ENCODE measurements at regions not wholly inside any gene's neighbourhood (a gene's known extent, or its start where the extent isn't known, plus 50 kb on each side); places are given as distances from the start of the nearest gene placed in this dataset.

- TF ChIP-seq IRF3 (IDR thresholded peaks at IDR 0.05) (no peak), HCFC1 (IDR thresholded peaks at IDR 0.05; ENCODE audit: low read length) (no peak), POLR2A (IDR thresholded peaks at IDR 0.05; ENCODE audit: low read depth, low read length) (no peak), KLF5 (IDR thresholded peaks at IDR 0.05; ENCODE audit: partially characterized antibody) (no peak)
- TF ChIP-seq, protein P1, sequence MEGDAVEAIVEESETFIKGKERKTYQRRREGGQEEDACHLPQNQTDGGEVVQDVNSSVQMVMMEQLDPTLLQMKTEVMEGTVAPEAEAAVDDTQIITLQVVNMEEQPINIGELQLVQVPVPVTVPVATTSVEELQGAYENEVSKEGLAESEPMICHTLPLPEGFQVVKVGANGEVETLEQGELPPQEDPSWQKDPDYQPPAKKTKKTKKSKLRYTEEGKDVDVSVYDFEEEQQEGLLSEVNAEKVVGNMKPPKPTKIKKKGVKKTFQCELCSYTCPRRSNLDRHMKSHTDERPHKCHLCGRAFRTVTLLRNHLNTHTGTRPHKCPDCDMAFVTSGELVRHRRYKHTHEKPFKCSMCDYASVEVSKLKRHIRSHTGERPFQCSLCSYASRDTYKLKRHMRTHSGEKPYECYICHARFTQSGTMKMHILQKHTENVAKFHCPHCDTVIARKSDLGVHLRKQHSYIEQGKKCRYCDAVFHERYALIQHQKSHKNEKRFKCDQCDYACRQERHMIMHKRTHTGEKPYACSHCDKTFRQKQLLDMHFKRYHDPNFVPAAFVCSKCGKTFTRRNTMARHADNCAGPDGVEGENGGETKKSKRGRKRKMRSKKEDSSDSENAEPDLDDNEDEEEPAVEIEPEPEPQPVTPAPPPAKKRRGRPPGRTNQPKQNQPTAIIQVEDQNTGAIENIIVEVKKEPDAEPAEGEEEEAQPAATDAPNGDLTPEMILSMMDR (IDR thresholded peaks at IDR 0.05 in 2 of 3, conservative IDR thresholded peaks at IDR 0.05 in 1 of 3; ENCODE audit: control insufficient read depth in 2 of 3, extremely low read depth in 1 of 3, insufficient read depth in 1 of 3, low read depth in 3 of 3, low read length in 3 of 3) = no peak
- TF ChIP-seq, protein P2, sequence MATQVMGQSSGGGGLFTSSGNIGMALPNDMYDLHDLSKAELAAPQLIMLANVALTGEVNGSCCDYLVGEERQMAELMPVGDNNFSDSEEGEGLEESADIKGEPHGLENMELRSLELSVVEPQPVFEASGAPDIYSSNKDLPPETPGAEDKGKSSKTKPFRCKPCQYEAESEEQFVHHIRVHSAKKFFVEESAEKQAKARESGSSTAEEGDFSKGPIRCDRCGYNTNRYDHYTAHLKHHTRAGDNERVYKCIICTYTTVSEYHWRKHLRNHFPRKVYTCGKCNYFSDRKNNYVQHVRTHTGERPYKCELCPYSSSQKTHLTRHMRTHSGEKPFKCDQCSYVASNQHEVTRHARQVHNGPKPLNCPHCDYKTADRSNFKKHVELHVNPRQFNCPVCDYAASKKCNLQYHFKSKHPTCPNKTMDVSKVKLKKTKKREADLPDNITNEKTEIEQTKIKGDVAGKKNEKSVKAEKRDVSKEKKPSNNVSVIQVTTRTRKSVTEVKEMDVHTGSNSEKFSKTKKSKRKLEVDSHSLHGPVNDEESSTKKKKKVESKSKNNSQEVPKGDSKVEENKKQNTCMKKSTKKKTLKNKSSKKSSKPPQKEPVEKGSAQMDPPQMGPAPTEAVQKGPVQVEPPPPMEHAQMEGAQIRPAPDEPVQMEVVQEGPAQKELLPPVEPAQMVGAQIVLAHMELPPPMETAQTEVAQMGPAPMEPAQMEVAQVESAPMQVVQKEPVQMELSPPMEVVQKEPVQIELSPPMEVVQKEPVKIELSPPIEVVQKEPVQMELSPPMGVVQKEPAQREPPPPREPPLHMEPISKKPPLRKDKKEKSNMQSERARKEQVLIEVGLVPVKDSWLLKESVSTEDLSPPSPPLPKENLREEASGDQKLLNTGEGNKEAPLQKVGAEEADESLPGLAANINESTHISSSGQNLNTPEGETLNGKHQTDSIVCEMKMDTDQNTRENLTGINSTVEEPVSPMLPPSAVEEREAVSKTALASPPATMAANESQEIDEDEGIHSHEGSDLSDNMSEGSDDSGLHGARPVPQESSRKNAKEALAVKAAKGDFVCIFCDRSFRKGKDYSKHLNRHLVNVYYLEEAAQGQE (IDR thresholded peaks at IDR 0.05; ENCODE audit: low read depth, low read length) = no peak
These were observed 343.5 kb upstream of the MANEA start for GRCh38 chr6:95233879-95234278.

Data from GM12878 (cell line).